ENCODE measurements at regions not wholly inside any gene's neighbourhood (a gene's known extent, or its start where the extent isn't known, plus 50 kb on each side); places are given as distances from the start of the nearest gene placed in this dataset.
"Not testable (repeated sequence)": the region's sequence is repeated elsewhere in the genome, so short reads cannot be mapped to it uniquely, and the experiment has no call there.

DNA sequence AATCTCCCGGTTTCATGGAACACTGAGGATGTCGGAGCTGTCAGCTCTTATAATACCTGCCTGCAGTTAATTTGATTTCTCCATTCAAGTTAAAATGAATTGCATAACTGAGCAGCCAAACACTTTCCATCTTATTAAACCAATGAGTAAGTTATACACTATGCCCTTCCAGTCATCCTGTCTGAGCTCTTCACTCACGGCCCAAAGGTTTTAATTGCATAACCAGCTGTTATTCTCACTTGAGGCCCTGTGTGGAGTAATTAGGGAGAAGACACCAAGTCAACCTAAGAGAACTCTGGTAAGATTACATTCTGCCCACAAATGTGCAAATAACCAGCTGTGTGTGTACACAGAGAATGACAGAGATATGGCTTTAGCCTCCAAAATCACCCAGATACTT, 303.5 kb downstream of the TBC1D4 start:
- DNase-seq (ENCODE audit: low read depth in 2 of 2) = no peak

DNA sequence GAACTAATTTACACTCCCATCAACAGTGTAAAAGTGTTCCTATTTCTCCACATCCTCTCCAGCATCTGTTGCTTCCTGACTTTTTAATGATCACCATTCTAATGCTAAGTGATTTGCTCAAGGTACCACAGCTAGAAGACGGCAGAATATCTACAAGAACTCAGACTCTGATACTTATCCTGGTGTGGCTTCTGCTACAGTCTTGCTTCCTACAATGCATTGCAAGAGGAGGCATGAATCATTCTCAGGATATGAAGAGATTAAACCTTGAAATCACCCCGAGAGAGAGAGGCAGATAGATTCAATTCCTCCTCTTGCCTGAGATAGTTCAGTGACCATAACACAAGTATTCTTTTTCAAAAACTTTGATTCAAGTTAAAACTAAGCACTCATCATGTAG, 306.4 kb downstream of the TBC1D4 start:
- DNase-seq (ENCODE audit: low read depth in 2 of 2) = no peak

DNA sequence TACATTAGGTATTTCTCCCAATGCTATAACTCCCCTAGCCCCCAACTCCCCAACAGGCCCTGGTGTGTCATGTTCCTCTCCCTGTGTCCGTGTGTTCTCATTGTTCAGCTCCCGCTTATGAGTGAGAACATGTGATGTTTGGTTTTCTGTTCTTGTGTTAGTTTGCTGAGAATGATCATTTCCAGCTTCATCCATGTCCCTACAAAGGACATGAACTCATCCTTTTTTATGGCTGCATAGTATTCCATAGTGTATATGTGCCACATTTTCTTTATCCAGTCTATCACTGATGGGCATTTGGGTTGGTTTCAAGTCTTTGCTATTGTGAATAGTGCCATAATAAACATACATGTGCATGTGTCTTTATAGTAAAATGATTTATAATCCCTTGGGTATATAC, 306.9 kb downstream of the TBC1D4 start:
- not testable (repeated sequence) for DNase-seq (ENCODE audit: low read depth in 2 of 2)

DNA sequence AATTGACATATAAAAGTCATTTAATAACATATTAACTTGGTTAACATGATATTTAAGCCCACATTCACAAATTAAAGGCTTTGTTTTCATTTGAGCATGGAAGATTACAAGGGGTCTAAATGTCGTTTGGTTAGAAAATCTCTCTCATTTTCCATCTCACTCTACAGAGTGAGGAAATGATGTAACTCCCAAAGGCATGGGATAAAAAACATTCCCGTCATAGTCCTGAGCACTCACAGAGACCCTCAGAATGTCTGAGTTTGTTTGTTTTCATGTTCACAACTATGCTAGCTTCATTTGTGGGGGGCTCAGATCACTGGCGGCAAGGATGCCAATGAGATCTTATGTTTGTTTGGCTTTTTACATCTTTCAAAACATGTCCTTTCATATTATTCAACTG, 307.5 kb downstream of the TBC1D4 start:
- no peak for DNase-seq (ENCODE audit: low read depth in 2 of 2)

DNA sequence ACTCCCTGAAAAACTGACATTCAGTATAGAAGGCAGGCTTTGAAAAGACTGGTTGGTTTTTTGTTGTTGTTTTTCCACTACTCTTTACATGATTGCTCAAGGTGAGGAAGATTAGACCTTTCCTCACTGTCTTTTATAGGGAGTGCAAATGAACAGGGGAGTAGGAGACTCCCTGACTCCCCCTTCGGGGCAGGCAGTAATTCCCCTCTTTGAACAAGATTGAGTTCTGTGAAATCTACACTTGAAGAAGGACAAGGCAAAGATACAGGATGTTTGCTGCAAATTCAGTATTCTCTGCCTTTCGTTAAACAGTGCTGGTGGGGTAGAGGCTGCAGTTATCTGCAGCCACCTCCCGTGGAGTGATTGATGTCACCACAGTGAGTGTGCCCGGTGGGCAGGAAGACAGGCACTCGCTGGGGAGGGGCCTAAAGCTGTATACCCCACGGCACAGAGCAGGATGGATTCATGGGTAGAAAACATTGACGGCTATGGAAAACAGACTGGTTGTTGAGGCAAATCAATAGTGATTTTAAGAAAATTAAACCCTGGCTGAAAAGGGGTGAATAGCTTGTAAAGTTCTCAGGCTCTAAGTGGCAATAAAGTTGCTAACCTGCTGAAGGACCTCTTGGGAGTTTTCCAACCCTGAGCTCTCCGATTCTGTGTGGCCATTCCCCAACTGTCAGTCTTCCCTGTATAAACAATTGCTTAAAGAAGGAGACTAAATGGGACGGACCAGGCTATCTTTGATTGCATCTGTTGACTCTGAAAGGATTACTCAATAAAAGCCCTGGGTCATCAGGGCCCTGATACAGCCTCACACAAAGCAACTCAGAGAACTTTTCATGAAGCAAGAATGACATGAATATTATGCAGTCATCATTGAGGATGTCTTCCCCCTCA, 308.3 kb downstream of the TBC1D4 start:
- DNase-seq (ENCODE audit: low read depth in 2 of 2) = no peak

DNA sequence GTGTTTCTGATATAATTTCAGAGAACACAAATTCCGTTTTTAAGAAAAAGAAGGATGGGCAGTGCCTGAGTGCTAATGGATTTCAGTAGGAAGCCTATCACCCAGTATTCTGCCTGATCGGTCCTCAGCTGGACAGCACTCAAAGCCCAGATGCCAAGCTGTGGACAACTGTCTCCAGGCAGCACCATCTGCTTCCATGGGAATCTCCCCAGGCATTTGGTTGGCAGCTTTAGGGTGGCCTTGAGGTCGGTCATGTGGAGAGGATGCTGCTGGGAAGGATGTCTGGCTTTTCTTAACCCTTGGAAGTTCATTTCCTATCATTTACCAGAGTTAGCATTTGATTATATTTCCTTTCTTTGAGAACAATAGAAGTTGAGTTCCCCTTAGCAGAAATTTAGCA, 311.7 kb downstream of the TBC1D4 start:
- DNase-seq (ENCODE audit: low read depth in 2 of 2) = no peak

DNA sequence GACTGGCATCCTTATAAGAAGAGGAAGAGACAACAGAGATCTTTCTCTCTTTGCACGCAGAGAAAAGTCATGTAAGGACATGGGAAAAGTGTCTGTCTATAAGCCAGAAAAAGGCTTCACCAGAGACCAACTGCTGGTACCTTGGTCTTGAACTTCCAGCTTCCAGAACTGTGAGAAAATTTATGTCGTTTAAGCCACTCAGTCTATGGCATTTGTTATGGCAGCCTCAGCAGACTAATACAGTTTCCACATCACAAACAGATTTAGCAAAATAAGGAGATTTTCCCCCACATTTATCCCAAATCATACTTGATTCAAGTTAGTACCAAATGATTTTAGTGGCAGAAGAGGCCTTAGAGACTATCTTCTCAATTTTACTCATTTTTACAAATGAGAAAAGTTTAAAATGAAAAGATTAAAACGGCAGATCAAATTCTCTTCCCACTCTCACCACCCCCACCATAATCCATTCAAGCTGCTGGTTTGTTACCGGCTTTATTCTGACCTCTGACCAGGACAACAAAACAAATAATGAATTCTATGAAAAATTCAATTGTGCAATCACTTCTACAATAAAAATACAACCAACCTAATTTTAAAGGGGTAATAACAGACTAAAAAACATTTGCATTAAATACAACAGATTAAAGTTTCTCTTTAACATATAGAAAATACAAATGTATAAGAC, 316.3 kb downstream of the TBC1D4 start:
- DNase-seq (ENCODE audit: low read depth in 2 of 2) = no peak

DNA sequence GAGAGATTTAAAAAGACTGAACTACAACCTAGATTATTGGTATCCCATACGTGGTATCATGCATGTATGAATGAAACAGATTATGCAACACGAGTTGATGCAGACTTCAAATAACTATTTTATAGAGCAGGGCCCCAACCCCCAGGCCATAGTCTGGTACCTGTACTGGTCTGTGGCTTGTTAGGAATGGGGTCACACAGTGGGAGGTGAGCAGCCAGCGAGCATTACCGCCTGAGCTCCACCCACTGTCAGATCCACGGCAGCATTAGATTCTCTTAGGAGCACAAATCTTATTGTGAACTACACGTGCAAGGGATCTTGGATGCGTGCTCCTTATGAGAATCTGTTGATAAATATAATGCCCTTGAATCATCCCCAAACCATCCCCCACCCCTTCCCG, 320.2 kb downstream of the TBC1D4 start:
- no peak for DNase-seq (ENCODE audit: low read depth in 2 of 2)

DNA sequence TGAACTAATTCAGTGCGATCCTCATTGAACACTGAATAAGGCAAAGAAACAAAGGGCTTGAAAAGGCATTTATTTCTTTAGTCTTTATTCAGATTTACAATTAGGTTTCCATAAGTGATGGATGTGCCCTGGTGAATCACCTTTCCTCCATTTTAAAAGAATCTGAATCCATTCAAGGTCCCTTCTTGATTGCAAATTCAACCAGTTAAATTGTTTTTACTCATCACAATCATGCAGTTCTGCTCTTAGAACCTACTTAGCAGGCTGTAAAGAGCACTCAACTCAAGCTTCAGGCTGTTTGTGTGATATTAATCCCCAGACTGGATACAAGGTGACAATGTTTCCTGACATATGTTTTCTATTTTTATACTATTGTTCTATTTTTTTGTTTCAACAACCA, 321.0 kb downstream of the TBC1D4 start:
- DNase-seq (ENCODE audit: low read depth in 2 of 2) = no peak

DNA sequence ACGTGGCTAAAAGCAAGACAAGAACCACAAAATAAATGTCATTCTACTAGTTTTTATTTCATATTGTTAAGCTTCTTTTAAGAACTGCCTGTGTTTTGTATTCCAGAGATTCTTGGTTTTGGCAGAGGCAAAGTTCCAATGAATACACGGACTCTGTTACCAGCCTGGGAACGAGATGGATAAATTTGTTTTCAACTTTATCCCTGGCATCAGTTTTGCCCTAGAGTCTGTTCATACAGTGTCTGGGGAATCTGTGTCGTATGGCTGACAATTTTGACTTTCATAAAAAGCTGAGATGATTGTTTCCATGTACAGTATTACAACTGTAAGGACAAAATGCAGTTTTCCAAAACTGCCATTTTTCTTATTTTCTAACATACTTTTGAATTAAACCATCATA, 327.6 kb downstream of the TBC1D4 start:
- no peak for DNase-seq (ENCODE audit: low read depth in 2 of 2)

DNA sequence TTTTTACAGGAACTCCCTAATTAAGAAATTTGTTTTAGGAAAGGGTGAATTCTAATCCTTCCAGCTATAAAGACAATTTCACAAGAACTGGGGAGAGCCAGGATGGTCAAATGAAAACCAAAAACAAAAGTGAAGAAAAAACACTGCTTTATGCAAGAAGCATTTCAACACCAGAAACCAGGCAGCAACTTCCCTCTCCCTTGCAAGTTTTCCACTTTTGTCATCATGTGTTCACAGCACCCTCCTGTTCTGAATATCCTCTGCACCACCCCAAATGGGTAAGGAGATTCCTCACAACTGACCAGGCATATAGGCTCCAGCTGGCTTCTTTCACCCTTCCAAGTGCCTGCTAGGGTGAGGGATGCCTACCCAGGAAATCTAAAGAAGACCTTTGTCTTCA, 328.1 kb downstream of the TBC1D4 start:
- DNase-seq (ENCODE audit: low read depth in 2 of 2) = no peak

DNA sequence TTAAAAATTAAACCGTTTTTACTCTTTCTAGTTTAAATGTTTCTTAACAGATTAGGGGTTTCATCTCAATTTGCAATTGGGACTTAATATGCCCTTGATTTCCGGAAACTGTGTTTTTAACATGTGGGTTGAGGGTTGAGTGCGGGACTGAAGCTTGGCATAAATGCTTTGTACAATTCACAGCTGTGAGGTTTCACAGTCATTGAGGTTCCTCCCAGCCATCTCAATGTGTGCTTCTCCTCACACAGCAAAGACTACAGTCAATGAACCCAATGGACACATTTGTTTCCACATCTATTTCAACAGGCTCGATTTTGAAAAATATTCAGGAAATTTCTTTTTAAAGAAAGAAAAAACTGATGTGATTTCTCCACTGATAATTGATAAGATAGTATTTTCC, 328.6 kb downstream of the TBC1D4 start:
- no peak for DNase-seq (ENCODE audit: low read depth in 2 of 2)

DNA sequence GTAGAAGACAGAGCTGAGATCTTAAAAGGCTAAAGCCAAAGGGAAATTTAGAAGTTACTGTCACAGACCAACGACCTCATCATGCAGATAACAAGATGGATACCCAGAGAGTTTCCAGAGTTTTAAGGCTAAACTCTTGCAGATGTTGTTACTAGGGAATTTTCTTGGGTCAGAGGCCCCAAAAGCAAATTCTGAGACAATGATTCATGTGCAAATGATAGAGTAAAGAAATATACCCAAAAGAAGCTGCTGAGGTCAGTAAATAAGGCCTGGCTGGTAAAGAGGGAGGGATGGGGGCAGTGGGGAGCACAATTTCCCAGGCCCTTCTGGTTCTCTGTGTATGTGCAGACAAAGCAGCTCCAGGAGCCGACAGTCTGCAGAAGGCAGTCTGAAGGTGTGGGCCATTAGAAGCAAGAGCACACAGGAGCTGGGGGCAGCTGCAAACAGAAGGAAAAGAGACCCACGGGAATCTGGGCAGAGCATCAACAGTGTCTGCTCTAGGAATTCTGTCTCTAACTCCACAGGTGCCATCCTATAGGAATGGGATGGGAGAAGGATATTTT, 330.8 kb downstream of the TBC1D4 start:
- no peak for DNase-seq (ENCODE audit: low read depth in 2 of 2)

DNA sequence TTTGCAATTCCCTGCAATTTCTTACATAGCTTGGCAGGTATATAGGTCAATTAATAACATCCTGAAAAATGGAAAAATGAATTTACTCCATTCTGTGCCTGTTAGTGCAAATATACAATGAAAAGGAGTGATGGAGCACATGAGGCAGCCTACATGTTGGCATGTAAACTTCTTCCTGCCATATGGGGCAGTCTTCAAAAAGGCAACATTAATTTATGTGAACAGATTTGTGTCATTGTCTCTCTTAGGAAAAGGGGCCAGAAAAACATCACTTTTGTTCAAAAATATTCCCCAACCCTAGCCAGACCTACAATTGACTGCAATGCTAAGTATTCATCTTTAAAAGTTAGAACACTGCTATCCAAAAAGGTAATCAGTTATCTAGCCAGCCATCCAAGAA, 332.2 kb downstream of the TBC1D4 start:
- DNase-seq (ENCODE audit: low read depth in 2 of 2) = no peak

DNA sequence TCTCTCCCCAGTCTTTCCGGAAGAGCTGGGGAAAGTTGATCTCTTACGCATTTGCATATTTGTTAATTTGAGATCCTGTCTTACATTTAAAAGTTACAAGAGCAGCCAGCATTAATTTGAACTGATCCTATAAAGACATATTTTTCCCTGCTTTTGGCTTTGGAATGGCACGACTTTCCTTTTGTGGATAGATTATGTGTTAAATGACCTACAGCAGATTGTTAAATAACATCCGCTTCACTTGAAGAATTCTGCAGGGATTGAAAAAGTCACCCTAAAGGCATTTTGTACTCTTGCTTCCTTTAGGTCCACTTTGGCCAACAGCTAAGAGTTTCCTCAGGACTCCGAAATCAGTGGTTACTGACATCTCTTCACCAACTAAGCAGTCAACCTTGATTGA, 334.0 kb downstream of the TBC1D4 start:
- DNase-seq (ENCODE audit: low read depth in 2 of 2) = no peak

DNA sequence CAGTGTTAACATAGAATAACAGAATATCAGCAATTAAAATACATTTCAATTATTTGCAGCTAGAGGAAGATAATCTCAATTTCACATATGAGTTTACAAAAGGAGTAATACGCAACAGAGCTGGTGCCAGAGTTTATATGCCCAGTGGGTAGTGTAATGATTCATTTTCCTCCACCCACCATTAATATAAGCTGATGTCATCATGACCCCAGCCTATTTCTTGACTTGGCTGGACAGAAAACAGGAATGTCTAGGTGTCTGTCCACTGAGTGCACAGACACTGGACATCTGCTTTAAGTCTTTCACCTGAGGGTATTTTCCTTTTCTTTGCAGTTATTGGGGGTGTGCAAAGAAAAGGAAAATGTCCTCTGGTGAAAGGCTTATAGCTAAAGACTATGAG, 335.5 kb downstream of the TBC1D4 start:
- DNase-seq (ENCODE audit: low read depth in 2 of 2) = no peak

DNA sequence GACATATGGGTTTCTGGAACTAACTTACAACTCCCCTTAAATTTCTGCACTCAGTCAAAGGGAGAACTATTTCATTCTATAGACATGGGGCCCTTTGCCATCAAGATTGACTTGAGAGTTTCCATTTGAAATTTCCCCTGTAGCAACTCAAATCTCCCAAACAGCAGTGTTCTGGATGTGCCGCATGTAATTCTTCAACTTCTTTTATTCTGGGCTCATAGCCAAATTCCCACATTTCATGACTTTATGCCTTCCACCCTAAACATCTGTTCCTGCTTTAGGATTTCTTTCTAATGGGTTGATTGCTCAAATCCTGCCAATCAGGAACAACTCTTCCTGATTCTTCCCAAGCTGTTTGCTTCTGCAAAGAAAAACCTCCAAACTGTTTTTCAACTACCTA, 336.0 kb downstream of the TBC1D4 start:
- no peak for DNase-seq (ENCODE audit: low read depth in 2 of 2)

DNA sequence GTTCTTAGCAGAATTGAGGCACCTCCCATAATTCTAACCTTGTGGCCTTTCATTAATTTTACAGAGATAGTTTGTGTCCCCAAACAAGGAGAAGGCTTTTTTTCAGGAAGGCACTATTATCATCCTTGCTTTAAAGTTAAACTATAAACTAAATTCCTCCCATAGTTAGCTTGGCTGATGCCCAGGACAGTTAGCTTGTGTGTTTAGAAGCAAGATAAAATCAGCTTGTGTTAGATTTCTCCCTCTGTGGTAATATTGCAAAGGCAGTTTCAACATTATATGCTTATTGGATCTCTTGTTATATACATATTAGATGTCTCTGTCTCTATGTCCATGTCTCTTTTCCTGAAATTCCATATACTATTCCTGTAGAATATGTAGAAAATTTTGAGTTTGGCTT, 342.7 kb downstream of the TBC1D4 start:
- DNase-seq (ENCODE audit: low read depth in 2 of 2) = no peak

DNA sequence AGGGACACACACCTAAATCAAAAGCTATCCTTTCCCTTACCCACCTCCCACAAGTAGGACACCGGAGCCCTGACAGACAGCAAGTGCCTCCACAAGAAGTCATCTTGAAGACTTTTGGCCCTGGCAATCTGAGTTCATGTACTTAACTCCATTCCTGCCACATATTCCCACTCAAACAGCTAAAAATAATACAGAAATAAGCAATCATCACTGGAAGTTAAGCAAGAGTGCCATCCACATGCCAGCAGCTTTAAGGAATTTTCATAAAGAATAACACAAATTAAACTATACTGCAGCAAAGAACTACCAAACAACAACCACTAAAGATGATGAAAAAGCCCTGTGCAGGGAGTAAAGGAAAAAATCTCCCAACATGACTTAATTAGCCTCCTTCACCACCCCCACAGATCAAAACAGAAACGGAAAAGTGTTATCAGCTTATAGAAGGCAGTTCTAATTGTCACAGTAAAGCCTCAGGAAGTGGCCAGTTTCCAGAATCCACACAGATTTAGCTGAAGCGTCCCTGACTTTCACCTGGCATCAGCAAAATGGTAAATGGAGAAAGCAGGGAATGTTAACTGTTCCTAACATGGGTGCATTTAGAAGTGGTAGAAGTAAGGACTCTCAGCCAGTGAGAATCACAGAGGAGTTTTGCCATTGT, 343.9 kb downstream of the TBC1D4 start:
- no peak for DNase-seq (ENCODE audit: low read depth in 2 of 2)

DNA sequence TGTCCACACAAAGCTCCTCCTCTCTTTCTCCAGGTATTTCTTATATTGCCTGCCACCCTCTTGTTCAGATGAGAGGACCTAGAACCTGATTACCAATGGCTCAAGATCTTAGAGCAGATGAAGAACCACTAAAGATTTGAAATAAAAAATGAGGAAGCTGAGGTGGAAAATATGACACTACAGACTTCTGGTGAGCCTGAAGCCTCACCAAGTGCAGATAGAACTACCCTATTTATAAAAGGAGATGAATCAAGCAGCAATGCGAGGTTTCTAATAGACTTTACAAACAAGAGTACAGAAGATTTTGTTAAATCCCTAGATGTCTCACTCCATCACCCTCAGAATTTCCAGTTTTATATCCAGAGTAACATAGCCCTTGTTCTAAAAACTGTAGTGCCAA, 345.8 kb downstream of the TBC1D4 start:
- no peak for DNase-seq (ENCODE audit: low read depth in 2 of 2)

DNA sequence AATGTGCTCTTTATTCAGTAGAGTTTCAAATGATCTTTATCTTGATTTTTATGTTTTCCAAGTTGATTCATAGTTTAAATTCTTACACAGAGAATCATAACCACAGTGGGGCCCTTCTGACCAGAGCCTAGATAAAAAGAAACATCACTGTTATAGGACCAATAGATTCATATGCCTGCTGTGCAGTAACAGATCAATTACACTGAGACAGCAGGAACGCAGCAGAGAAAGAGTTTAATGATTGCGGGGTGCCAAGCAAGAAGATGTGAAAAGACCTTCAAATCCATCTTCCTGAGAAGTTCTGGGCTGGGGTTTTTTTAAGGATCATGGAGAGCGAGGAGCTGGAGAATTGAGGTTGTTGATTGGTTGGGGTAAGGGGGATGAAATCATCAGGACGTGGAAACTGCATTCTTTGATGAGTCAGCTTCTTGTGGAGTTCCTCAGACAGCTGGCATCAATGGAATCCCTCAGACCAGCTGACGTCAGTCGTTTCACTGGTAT, 346.6 kb downstream of the TBC1D4 start:
- no peak for DNase-seq (ENCODE audit: low read depth in 2 of 2)

Measured in stimulated activated CD8-positive, alpha-beta memory T cell treated with anti-CD3 and anti-CD28 coated beads, Interleukin-7, amount 100 ng/mL, for 4 hours (primary cell).